ENCODE measurements at regions not wholly inside any gene's neighbourhood (a gene's known extent, or its start where the extent isn't known, plus 50 kb on each side); places are given as distances from the start of the nearest gene placed in this dataset.

- TF ChIP-seq CTCF (IDR thresholded peaks at IDR 0.05; ENCODE audit: borderline replicate concordance, extremely low read depth, low read length, poor library complexity, severe bottlenecking) (peak; percentile 64), EZH2 (IDR thresholded peaks at IDR 0.05; ENCODE audit: borderline replicate concordance, low read depth, low read length, severe bottlenecking) (no peak)
These were observed 61.1 kb downstream of the XCL1 start for GRCh38 chr1:168637350-168637991.

Measured in DND-41 (cell line).